ENCODE measurements at regions not wholly inside any gene's neighbourhood (a gene's known extent, or its start where the extent isn't known, plus 50 kb on each side); places are given as distances from the start of the nearest gene placed in this dataset.

DNA sequence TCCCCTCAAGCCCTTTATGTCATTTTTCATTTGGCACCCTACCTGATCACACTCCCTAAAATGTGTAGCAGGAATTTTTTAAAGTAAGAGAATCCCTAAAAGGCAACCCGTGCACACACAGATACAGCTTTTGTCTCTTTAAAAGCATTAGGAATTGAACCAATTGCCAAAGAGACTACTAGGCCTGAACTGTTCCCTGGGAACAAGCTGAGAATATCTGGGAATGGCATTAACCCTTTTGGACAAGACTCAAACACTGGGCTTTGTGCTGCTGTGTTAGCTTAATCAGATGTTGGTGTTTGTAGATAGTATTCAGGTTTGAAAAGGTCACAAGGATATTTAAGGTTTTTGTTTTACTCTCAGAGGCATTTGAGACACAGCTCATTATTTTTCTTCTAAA lies 414.4 kb upstream of the PDZRN3 start:
- TF ChIP-seq, protein P1, sequence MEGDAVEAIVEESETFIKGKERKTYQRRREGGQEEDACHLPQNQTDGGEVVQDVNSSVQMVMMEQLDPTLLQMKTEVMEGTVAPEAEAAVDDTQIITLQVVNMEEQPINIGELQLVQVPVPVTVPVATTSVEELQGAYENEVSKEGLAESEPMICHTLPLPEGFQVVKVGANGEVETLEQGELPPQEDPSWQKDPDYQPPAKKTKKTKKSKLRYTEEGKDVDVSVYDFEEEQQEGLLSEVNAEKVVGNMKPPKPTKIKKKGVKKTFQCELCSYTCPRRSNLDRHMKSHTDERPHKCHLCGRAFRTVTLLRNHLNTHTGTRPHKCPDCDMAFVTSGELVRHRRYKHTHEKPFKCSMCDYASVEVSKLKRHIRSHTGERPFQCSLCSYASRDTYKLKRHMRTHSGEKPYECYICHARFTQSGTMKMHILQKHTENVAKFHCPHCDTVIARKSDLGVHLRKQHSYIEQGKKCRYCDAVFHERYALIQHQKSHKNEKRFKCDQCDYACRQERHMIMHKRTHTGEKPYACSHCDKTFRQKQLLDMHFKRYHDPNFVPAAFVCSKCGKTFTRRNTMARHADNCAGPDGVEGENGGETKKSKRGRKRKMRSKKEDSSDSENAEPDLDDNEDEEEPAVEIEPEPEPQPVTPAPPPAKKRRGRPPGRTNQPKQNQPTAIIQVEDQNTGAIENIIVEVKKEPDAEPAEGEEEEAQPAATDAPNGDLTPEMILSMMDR (conservative IDR thresholded peaks at IDR 0.05): no peak
- TF ChIP-seq ZFX (IDR thresholded peaks at IDR 0.05): no peak

Measured in C4-2B (cell line).